Suprapubic skin (tissue), 3 donors: ENCODE measurements at regions not wholly inside any gene's neighbourhood (a gene's known extent, or its start where the extent isn't known, plus 50 kb on each side); places are given as distances from the start of the nearest gene placed in this dataset.

Experiments
- POLR2A ChIP-seq, 2 donors: fragments of 450-650 bp; IDR thresholded peaks; one replicate each; pipeline ENCODE4 v1.6.1; 2017; ENCODE audit warnings: antibody characterized with exemption in 2 of 2, mild to moderate bottlenecking in 2 of 2, moderate library complexity in 2 of 2
- TF ChIP-seq, protein P1 (sequence below), 2 donors: fragments of 200-600 bp in 1 of 2; fragments of 450-650 bp in 1 of 2; sonication (generic) in 1 of 2; IDR thresholded peaks; one replicate each; pipeline ENCODE4 v1.5.1; 2016 to 2019; ENCODE audit warnings: antibody characterized with exemption in 2 of 2, mild to moderate bottlenecking in 1 of 2, moderate library complexity in 1 of 2

DNA sequence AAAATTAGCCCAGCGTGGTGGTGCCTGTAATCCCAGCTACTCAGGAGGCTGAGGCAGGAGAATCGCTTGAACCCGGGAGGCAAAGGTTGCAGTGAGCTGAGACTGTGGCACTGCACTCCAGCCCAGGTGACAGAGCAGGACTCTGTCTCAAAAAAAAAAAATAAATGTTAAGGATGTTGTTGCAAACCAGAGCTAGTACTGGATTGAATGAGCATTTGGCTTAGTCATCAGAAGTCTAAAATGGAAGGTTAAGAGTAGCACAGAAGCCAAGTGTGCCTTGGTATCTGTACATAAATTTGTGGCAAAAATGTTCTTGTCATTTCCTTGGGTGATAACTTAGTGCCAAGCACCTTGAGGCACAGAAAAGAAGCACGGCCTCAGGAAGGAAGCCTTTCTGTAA lies 50.6 kb upstream of the MED9 start:
- TF ChIP-seq, protein P1, sequence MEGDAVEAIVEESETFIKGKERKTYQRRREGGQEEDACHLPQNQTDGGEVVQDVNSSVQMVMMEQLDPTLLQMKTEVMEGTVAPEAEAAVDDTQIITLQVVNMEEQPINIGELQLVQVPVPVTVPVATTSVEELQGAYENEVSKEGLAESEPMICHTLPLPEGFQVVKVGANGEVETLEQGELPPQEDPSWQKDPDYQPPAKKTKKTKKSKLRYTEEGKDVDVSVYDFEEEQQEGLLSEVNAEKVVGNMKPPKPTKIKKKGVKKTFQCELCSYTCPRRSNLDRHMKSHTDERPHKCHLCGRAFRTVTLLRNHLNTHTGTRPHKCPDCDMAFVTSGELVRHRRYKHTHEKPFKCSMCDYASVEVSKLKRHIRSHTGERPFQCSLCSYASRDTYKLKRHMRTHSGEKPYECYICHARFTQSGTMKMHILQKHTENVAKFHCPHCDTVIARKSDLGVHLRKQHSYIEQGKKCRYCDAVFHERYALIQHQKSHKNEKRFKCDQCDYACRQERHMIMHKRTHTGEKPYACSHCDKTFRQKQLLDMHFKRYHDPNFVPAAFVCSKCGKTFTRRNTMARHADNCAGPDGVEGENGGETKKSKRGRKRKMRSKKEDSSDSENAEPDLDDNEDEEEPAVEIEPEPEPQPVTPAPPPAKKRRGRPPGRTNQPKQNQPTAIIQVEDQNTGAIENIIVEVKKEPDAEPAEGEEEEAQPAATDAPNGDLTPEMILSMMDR (IDR thresholded peaks at IDR 0.05) = no peak
- TF ChIP-seq POLR2A (IDR thresholded peaks at IDR 0.05) = no peak
